GM21717 (cell line): ENCODE measurements at regions not wholly inside any gene's neighbourhood (a gene's known extent, or its start where the extent isn't known, plus 50 kb on each side); places are given as distances from the start of the nearest gene placed in this dataset.
"Not testable (repeated sequence)": the region's sequence is repeated elsewhere in the genome, so short reads cannot be mapped to it uniquely, and the experiment has no call there.

Experiments used
- ATAC-seq: cut with Tn5 transposase; IDR thresholded peaks from one replicate; pipeline ENCODE4 v1.9.1; 2021; ENCODE audit warnings: mild to moderate bottlenecking, moderate library complexity; ENCODE audit not compliant: unreplicated experiment

- no peak for ATAC-seq
These were observed 530.2 kb downstream of the SOX6 start for GRCh38 chr11:15825976-15826650.

- ATAC-seq = no peak
These were observed 529.5 kb downstream of the SOX6 start for GRCh38 chr11:15826826-15827225.

- no peak for ATAC-seq
These were observed 528.0 kb downstream of the SOX6 start for GRCh38 chr11:15828215-15828853.

GRCh38 chr11:15829312-15829711 is 527.0 kb downstream of the SOX6 start:
- no peak for ATAC-seq

- no peak for ATAC-seq
These were observed 525.5 kb downstream of the SOX6 start for GRCh38 chr11:15830741-15831428.

- ATAC-seq = no peak
These were observed 520.4 kb downstream of the SOX6 start for GRCh38 chr11:15835788-15836411.

- no peak for ATAC-seq
These were observed 519.6 kb downstream of the SOX6 start for GRCh38 chr11:15836795-15837194.

- ATAC-seq = no peak
These were observed 518.4 kb downstream of the SOX6 start for GRCh38 chr11:15837901-15838489.

GRCh38 chr11:15839061-15839460 is 517.3 kb downstream of the SOX6 start:
- ATAC-seq = no peak

GRCh38 chr11:15840966-15841365 is 515.4 kb downstream of the SOX6 start:
- ATAC-seq = no peak

- no peak for ATAC-seq
These were observed 514.2 kb downstream of the SOX6 start for GRCh38 chr11:15841931-15842740.

GRCh38 chr11:15843309-15843872 is 513.0 kb downstream of the SOX6 start:
- no peak for ATAC-seq

- ATAC-seq = no peak
These were observed 511.1 kb downstream of the SOX6 start for GRCh38 chr11:15845261-15845660.

- ATAC-seq = no peak
These were observed 507.6 kb downstream of the SOX6 start for GRCh38 chr11:15848631-15849168.

- no peak for ATAC-seq
These were observed 507.1 kb downstream of the SOX6 start for GRCh38 chr11:15849257-15849656.

GRCh38 chr11:15850335-15850734 is 506.0 kb downstream of the SOX6 start:
- ATAC-seq = not testable (repeated sequence)

GRCh38 chr11:15851051-15851498 is 505.3 kb downstream of the SOX6 start:
- no peak for ATAC-seq

GRCh38 chr11:15852179-15852578 is 504.2 kb downstream of the SOX6 start:
- ATAC-seq = no peak

GRCh38 chr11:15854245-15854644 is 502.1 kb downstream of the SOX6 start:
- no peak for ATAC-seq

- no peak for ATAC-seq
These were observed 497.5 kb downstream of the SOX6 start for GRCh38 chr11:15858881-15859280.
